Neural cell (in vitro differentiated cells): ENCODE measurements at regions not wholly inside any gene's neighbourhood (a gene's known extent, or its start where the extent isn't known, plus 50 kb on each side); places are given as distances from the start of the nearest gene placed in this dataset.

ENCODE experiments used
- H2AFZ ChIP-seq: fragments of 200-600, 300-800 bp; sonication (generic), shearing (Covaris generic); 2 replicates; pipeline ENCODE4 v1.6.0; 2014; ENCODE audit warnings: low read depth, mild to moderate bottlenecking, antibody characterized with exemption, low read length, moderate library complexity
- H3F3A ChIP-seq: fragments of 200-600 bp; shearing (Covaris generic); 2 replicates; pipeline ENCODE4 v1.6.1; 2016; ENCODE audit warnings: mild to moderate bottlenecking, moderate library complexity, mixed read lengths, antibody characterized with exemption, low read length; ENCODE audit not compliant: insufficient read depth, poor library complexity, severe bottlenecking
- H3K27ac ChIP-seq: fragments of 200-600, 300-800 bp; sonication (generic), shearing (Covaris generic); 2 replicates; pipeline ENCODE4 v1.5.1; 2014; ENCODE audit warnings: mild to moderate bottlenecking, low read length, moderate library complexity
- H3K27me3 ChIP-seq: fragments of 300-800, 200-600 bp; sonication (generic), shearing (Covaris generic); 2 replicates; pipeline ENCODE4 v1.6.0; 2014; ENCODE audit warnings: mild to moderate bottlenecking, low read depth, low read length, moderate library complexity; ENCODE audit not compliant: insufficient read depth
- H3K36me3 ChIP-seq: fragments of 300-800, 200-600 bp; sonication (generic), shearing (Covaris generic); 2 replicates; pipeline ENCODE4 v1.5.1; 2014; ENCODE audit warnings: mild to moderate bottlenecking, antibody characterized with exemption, low read length, moderate library complexity; ENCODE audit not compliant: insufficient read depth
- H3K4me2 ChIP-seq: fragments of 300-800, 200-600 bp; sonication (generic), shearing (Covaris generic); 2 replicates; pipeline ENCODE4 v1.6.0; 2014; ENCODE audit warnings: mild to moderate bottlenecking, low read length
- H3K4me3 ChIP-seq: fragments of 300-800, 200-600 bp; sonication (generic), shearing (Covaris generic); 2 replicates; pipeline ENCODE4 v1.5.1; 2014; ENCODE audit warnings: mild to moderate bottlenecking, low read length, moderate library complexity
- H3K79me2 ChIP-seq: fragments of 200-600 bp; shearing (Covaris generic); replicated peaks from 2 replicates; pipeline ENCODE4 v1.6.0; 2014; ENCODE audit warnings: mild to moderate bottlenecking, low read length, moderate library complexity; ENCODE audit not compliant: insufficient read depth
- H3K9ac ChIP-seq: fragments of 300-800, 200-600 bp; sonication (generic), shearing (Covaris generic); 2 replicates; pipeline ENCODE4 v1.6.1; 2016; ENCODE audit warnings: mild to moderate bottlenecking, low read length, mixed read lengths
- H3K9me2 ChIP-seq: fragments of 200-600 bp; shearing (Covaris generic); 2 replicates; pipeline ENCODE4 v1.6.1; 2016; ENCODE audit warnings: mild to moderate bottlenecking, low read length, mixed read lengths; ENCODE audit not compliant: insufficient read depth
- H3K9me3 ChIP-seq: fragments of 200-600, 300-800 bp; sonication (generic), shearing (Covaris generic); 2 replicates; pipeline ENCODE4 v1.6.1; 2016; ENCODE audit warnings: mild to moderate bottlenecking, mixed run types, low read length, moderate library complexity, mixed read lengths
- H4K20me1 ChIP-seq: fragments of 200-600 bp; shearing (Covaris generic); 2 replicates; pipeline ENCODE4 v1.6.1; 2016; ENCODE audit warnings: mild to moderate bottlenecking, mixed run types; ENCODE audit not compliant: insufficient read depth
- EP300 ChIP-seq: fragments of 450-650 bp; conservative IDR thresholded peaks from 2 replicates; pipeline ENCODE4 v1.6.1; 2014; ENCODE audit warnings: antibody characterized with exemption, mild to moderate bottlenecking, moderate library complexity; ENCODE audit not compliant: poor library complexity, severe bottlenecking
- EZH2 ChIP-seq: fragments of 200-600, 300-800 bp; shearing (Covaris generic), sonication (generic); IDR thresholded peaks from 2 replicates; pipeline ENCODE4 v1.6.1; 2014; ENCODE audit warnings: antibody characterized with exemption, low read length, borderline replicate concordance, mild to moderate bottlenecking; ENCODE audit not compliant: insufficient read depth, poor library complexity, severe bottlenecking
- MXI1 ChIP-seq: fragments of 450-650 bp; conservative IDR thresholded peaks from 2 replicates; pipeline ENCODE4 v1.6.1; 2014; ENCODE audit warnings: antibody characterized with exemption, mild to moderate bottlenecking; ENCODE audit not compliant: poor library complexity, severe bottlenecking
- POLR2AphosphoS5 ChIP-seq: IDR thresholded peaks from 2 replicates; pipeline ENCODE4 v1.6.1; 2012
- RAD21 ChIP-seq: fragments of 450-650 bp; conservative IDR thresholded peaks from 2 replicates; pipeline ENCODE4 v1.6.1; 2014; ENCODE audit warnings: antibody characterized with exemption, mild to moderate bottlenecking, moderate library complexity
- SMC3 ChIP-seq: fragments of 450-650 bp; conservative IDR thresholded peaks from 2 replicates; pipeline ENCODE4 v1.6.1; 2014; ENCODE audit warnings: antibody characterized with exemption, mild to moderate bottlenecking, moderate library complexity; ENCODE audit not compliant: poor library complexity
- TAF1 ChIP-seq: IDR thresholded peaks from 2 replicates; pipeline ENCODE4 v1.6.1; 2012; ENCODE audit warnings: low read depth
- TF ChIP-seq, protein P1 (sequence below): fragments of 450-650 bp; IDR thresholded peaks from 2 replicates; pipeline ENCODE4 v1.5.1; 2014; ENCODE audit warnings: antibody characterized with exemption, mild to moderate bottlenecking, moderate library complexity; ENCODE audit not compliant: poor library complexity, severe bottlenecking
- TF ChIP-seq, protein P2 (sequence below): IDR thresholded peaks from 2 replicates; pipeline ENCODE4 v1.6.1; 2012; ENCODE audit warnings: borderline replicate concordance

DNA sequence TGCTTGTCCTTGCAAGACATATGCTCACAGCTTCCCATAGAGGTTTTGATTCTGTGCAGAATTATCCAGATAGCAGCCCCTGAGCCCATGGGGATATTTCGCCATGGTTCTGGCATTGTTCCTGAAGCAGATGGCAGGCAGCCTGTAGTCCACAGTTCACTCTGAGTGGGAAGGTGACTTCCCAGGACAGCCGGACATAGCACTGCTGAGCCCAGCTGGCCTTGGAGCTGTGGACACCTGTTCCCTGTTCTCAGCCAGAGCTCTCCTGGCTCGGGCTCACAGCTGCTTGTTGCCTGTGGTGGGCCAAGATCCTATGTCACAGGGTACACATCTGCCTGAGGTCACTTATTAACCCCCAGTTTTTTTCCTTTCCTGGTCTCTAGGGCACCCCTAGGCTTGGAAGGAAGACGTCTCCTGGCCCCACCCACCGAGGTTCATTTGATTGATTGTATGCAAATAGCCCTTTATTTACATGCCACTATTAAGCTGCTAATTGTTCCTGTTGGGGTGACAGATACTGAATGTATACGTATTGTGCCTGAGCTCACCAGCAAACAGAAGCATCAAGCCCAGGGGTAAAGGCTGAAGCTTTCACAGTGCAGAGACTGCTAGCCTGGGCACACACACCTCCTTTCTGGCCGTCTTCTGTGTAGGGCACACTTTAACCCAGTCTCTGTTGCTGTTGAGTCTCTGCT, 96.6 kb upstream of the DMRT1 start:
- Histone ChIP-seq H2AFZ (no peak overlapping the region), H3K27ac (no peak overlapping the region), H3K4me3 (no peak overlapping the region), H3K4me2 (no peak overlapping the region), H3K79me2 (no peaks in the 10 kb centered on the region), H3F3A (no peaks in the 10 kb centered on the region), H4K20me1 (no peaks in the 10 kb centered on the region), H3K36me3 (no peaks in the 10 kb centered on the region), H3K9me2 (no peaks in the 10 kb centered on the region), H3K9ac (no peak overlapping the region), H3K27me3 (no peaks in the 10 kb centered on the region), H3K9me3 (no peaks in the 10 kb centered on the region)
- TF ChIP-seq POLR2AphosphoS5 (no peak), MXI1 (no peak), EZH2 (no peak), TAF1 (no peak), EP300 (no peak), RAD21 (no peak), SMC3 (no peak)
- TF ChIP-seq, protein P1, sequence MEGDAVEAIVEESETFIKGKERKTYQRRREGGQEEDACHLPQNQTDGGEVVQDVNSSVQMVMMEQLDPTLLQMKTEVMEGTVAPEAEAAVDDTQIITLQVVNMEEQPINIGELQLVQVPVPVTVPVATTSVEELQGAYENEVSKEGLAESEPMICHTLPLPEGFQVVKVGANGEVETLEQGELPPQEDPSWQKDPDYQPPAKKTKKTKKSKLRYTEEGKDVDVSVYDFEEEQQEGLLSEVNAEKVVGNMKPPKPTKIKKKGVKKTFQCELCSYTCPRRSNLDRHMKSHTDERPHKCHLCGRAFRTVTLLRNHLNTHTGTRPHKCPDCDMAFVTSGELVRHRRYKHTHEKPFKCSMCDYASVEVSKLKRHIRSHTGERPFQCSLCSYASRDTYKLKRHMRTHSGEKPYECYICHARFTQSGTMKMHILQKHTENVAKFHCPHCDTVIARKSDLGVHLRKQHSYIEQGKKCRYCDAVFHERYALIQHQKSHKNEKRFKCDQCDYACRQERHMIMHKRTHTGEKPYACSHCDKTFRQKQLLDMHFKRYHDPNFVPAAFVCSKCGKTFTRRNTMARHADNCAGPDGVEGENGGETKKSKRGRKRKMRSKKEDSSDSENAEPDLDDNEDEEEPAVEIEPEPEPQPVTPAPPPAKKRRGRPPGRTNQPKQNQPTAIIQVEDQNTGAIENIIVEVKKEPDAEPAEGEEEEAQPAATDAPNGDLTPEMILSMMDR = no peak
- TF ChIP-seq, protein P2, sequence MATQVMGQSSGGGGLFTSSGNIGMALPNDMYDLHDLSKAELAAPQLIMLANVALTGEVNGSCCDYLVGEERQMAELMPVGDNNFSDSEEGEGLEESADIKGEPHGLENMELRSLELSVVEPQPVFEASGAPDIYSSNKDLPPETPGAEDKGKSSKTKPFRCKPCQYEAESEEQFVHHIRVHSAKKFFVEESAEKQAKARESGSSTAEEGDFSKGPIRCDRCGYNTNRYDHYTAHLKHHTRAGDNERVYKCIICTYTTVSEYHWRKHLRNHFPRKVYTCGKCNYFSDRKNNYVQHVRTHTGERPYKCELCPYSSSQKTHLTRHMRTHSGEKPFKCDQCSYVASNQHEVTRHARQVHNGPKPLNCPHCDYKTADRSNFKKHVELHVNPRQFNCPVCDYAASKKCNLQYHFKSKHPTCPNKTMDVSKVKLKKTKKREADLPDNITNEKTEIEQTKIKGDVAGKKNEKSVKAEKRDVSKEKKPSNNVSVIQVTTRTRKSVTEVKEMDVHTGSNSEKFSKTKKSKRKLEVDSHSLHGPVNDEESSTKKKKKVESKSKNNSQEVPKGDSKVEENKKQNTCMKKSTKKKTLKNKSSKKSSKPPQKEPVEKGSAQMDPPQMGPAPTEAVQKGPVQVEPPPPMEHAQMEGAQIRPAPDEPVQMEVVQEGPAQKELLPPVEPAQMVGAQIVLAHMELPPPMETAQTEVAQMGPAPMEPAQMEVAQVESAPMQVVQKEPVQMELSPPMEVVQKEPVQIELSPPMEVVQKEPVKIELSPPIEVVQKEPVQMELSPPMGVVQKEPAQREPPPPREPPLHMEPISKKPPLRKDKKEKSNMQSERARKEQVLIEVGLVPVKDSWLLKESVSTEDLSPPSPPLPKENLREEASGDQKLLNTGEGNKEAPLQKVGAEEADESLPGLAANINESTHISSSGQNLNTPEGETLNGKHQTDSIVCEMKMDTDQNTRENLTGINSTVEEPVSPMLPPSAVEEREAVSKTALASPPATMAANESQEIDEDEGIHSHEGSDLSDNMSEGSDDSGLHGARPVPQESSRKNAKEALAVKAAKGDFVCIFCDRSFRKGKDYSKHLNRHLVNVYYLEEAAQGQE = no peak

DNA sequence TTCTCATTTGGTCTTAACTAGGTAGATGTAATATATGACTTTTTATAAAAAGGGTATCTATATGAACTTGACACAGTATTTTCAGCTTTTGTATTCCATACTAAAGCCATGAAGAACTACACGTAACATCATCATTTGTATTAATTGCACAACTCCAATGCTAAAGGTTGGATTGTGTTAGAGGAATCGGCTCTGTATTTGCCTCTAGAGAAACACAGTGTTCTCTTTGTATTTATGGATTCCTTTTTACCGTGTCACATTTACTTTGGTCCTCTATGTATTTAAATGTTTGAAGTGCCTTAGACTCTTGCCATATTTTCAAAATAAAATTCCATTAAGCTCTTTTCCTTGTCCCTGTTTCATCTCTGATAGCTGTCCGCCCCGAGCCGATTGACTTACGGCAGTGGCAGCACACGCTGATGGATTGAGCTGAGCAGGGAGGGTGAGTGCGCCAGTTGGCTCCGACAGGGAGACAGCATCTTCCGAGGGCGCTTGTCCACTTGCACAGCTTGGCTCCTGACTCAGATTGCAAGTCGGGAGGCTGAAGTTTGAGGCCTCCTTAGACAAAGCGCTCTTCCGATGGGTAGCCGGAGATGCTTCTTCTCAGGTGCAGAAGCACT, 95.6 kb upstream of the DMRT1 start:
- Histone ChIP-seq H3K4me3 (no peak overlapping the region), H2AFZ (no peak overlapping the region), H3K79me2 (no peaks in the 10 kb centered on the region), H3K9me3 (no peaks in the 10 kb centered on the region), H3K27ac (no peak overlapping the region), H3K9me2 (no peaks in the 10 kb centered on the region), H3K36me3 (no peaks in the 10 kb centered on the region), H3F3A (no peaks in the 10 kb centered on the region), H3K4me2 (no peak overlapping the region), H3K27me3 (no peaks in the 10 kb centered on the region), H3K9ac (no peak overlapping the region), H4K20me1 (no peaks in the 10 kb centered on the region)
- no peak for TF ChIP-seq MXI1
- TF ChIP-seq, protein P2 = no peak
- TF ChIP-seq EZH2 = no peak
